Brain microvascular endothelial cell (primary cell): ENCODE measurements at regions not wholly inside any gene's neighbourhood (a gene's known extent, or its start where the extent isn't known, plus 50 kb on each side); places are given as distances from the start of the nearest gene placed in this dataset.

Source experiments
- DNase-seq: peaks from one replicate; pipeline ENCODE4 v3.0.0-alpha.2; 2020
- H3K27ac ChIP-seq: fragments of 250-450 bp; sonication (Bioruptor Pico); 2 replicates; pipeline ENCODE4 v1.5.1; 2020; ENCODE audit warnings: mild to moderate bottlenecking, moderate library complexity
- H3K27me3 ChIP-seq: fragments of 250-450 bp; sonication (Bioruptor Pico); replicated peaks from 2 replicates; pipeline ENCODE4 v1.5.1; 2020; ENCODE audit warnings: mild to moderate bottlenecking
- H3K36me3 ChIP-seq: fragments of 250-450 bp; sonication (Bioruptor Pico); replicated peaks from 2 replicates; pipeline ENCODE4 v1.5.1; 2020; ENCODE audit warnings: mild to moderate bottlenecking
- H3K4me3 ChIP-seq: 2 replicates; pipeline ENCODE4 v1.5.1; 2011; ENCODE audit warnings: low read depth, mild to moderate bottlenecking, control low read depth, low read length, moderate library complexity
- CTCF ChIP-seq: IDR thresholded peaks from 2 replicates; pipeline ENCODE4 v1.5.1; 2011; ENCODE audit warnings: low read depth, mild to moderate bottlenecking, moderate library complexity, low read length, control low read depth, inconsistent platforms; ENCODE audit errors: missing control alignments
- in situ Hi-C: cut with HindIII; loops from 2 replicates; pipeline ENCODE4 v1.10.0; 2017; ENCODE audit warnings: low sequenced_read_pairs, low pct_ligation_motif_present

GRCh38 chr4:124941267-124941666, 228.7 kb upstream of the ANKRD50 start:
- Histone ChIP-seq H3K27me3 (no peaks in the 10 kb centered on the region), H3K4me3 (no peak overlapping the region), H3K27ac (peak overlapping the region; percentile 76), H3K36me3 (no peaks in the 10 kb centered on the region)
- TF ChIP-seq CTCF, result no peak
- in situ Hi-C loops, result no loop called here
- DNase-seq, result no peak

- DNase-seq, result peak; percentile 85
- in situ Hi-C loops, result no loop called here
- H3K36me3 ChIP-seq, result no peaks in the 10 kb centered on the region
- H3K4me3 ChIP-seq, result no peak overlapping the region
- TF ChIP-seq CTCF, result no peak
- H3K27ac ChIP-seq, result peak overlapping the region; percentile 76
- H3K27me3 ChIP-seq, result no peaks in the 10 kb centered on the region
These were observed 227.9 kb upstream of the ANKRD50 start for GRCh38 chr4:124940387-124940786.

GRCh38 chr4:124939908-124940307, 227.4 kb upstream of the ANKRD50 start:
- TF ChIP-seq CTCF, result no peak
- in situ Hi-C loops, result no loop called here
- H3K27me3 ChIP-seq, result no peaks in the 10 kb centered on the region
- DNase-seq, result no peak
- no peaks in the 10 kb centered on the region for H3K36me3 ChIP-seq
- no peak overlapping the region for H3K4me3 ChIP-seq
- peak overlapping the region; percentile 76 for H3K27ac ChIP-seq

GRCh38 chr4:124938836-124939235, 226.3 kb upstream of the ANKRD50 start:
- in situ Hi-C loops, result no loop called here
- Histone ChIP-seq H3K27me3 (no peaks in the 10 kb centered on the region), H3K4me3 (no peak overlapping the region), H3K36me3 (no peaks in the 10 kb centered on the region), H3K27ac (no peak overlapping the region)
- TF ChIP-seq CTCF, result no peak
- DNase-seq, result no peak

- in situ Hi-C loops, result no loop called here
- Histone ChIP-seq H3K27ac (no peak overlapping the region), H3K36me3 (no peaks in the 10 kb centered on the region), H3K27me3 (no peaks in the 10 kb centered on the region), H3K4me3 (no peak overlapping the region)
- TF ChIP-seq CTCF, result no peak
- DNase-seq, result no peak
These were observed 225.5 kb upstream of the ANKRD50 start for GRCh38 chr4:124937993-124938392.

GRCh38 chr4:124936427-124936826, 223.9 kb upstream of the ANKRD50 start:
- no peak for TF ChIP-seq CTCF
- DNase-seq, result no peak
- no peak overlapping the region for H3K4me3 ChIP-seq
- H3K27me3 ChIP-seq, result no peaks in the 10 kb centered on the region
- in situ Hi-C loops, result no loop called here
- H3K36me3 ChIP-seq, result no peaks in the 10 kb centered on the region
- no peak overlapping the region for H3K27ac ChIP-seq
